ENCODE measurements at regions not wholly inside any gene's neighbourhood (a gene's known extent, or its start where the extent isn't known, plus 50 kb on each side); places are given as distances from the start of the nearest gene placed in this dataset.

- TF ChIP-seq POLR2A (IDR thresholded peaks at IDR 0.05) (no peak), CTCF (IDR thresholded peaks at IDR 0.05) (no peak), POLR2AphosphoS5 (IDR thresholded peaks at IDR 0.05) (no peak), EP300 (IDR thresholded peaks at IDR 0.05) (no peak)
Measured at GRCh38 chr3:3446251-3446650, 266.8 kb upstream of the CRBN start.
